MM.1S (cell line): ENCODE measurements at regions not wholly inside any gene's neighbourhood (a gene's known extent, or its start where the extent isn't known, plus 50 kb on each side); places are given as distances from the start of the nearest gene placed in this dataset.

Experiments
- CTCF ChIP-seq: fragments of 300-600 bp; sonication (generic); IDR thresholded peaks from 2 replicates; pipeline ENCODE4 v1.5.1; 2016; ENCODE audit warnings: antibody characterized with exemption, low read length, mixed read lengths
- EZH2 ChIP-seq: fragments of 300-600 bp; sonication (generic); optimal IDR thresholded peaks from 2 replicates; pipeline ENCODE3; 2017; ENCODE audit warnings: low read depth, mild to moderate bottlenecking, antibody characterized with exemption, low read length, mixed read lengths
- EZH2phosphoT487 ChIP-seq: fragments of 300-600 bp; sonication (generic); IDR thresholded peaks from 2 replicates; pipeline ENCODE4 v1.6.1; 2018; ENCODE audit warnings: antibody characterized with exemption, low read length

GRCh38 chr4:122038896-122039295, 87.0 kb upstream of the TRPC3 start:
- TF ChIP-seq CTCF, result no peak
- TF ChIP-seq EZH2phosphoT487, result no peak
- TF ChIP-seq EZH2, result no peak
